H54 (cell line): ENCODE measurements at regions not wholly inside any gene's neighbourhood (a gene's known extent, or its start where the extent isn't known, plus 50 kb on each side); places are given as distances from the start of the nearest gene placed in this dataset.
A peak's percentile ranks its signal among the peaks of the same experiment; 100 is the strongest.

ENCODE experiments used
- DNase-seq: peaks from one replicate; pipeline ENCODE4 v3.0.0; 2011; ENCODE audit warnings: low spot score, mixed read lengths; ENCODE audit not compliant: insufficient read length
- FAIRE-seq: peaks from 3 replicates; lab custom pipeline; 2011; peaks lifted over from hg19 to GRCh38; lab: Jason Lieb, UNC
- POLR2A ChIP-seq: IDR thresholded peaks from 2 replicates; pipeline ENCODE4 v1.6.1; 2011; ENCODE audit warnings: low read depth, mild to moderate bottlenecking, low read length

- no peak for DNase-seq
- TF ChIP-seq POLR2A, result no peak
- FAIRE-seq, result no peak
Measured at GRCh38 chr9:86893811-86894490, 53.4 kb downstream of the GAS1 start.

DNA sequence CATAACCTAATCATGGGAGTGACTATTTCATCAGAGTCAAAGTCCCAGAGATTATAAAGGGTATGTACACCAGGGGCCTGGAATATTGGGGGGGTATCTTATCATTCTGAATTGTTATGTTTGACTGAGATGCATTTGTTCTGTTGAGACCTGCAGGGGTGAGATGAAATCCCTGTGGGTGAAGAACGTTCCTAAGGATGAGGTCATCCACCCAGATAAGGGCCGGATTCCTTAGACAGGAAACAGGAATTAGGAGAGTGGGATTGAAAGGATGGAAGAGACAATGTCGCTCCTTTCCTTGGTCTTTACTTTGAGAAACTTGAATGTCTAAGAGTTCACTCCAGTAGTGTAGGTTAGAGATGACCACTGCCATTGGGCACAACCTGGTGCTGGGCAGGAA, 54.7 kb downstream of the GAS1 start:
- TF ChIP-seq POLR2A, result no peak
- FAIRE-seq (no peak), DNase-seq (no peak)

GRCh38 chr9:86891886-86892437, 55.3 kb downstream of the GAS1 start:
- TF ChIP-seq POLR2A, result no peak
- peak; percentile 71 for FAIRE-seq
- DNase-seq, result no peak

- TF ChIP-seq POLR2A, result no peak
- DNase-seq, result no peak
- FAIRE-seq, result no peak
Measured at GRCh38 chr9:86891091-86891490, 56.2 kb downstream of the GAS1 start.

DNA sequence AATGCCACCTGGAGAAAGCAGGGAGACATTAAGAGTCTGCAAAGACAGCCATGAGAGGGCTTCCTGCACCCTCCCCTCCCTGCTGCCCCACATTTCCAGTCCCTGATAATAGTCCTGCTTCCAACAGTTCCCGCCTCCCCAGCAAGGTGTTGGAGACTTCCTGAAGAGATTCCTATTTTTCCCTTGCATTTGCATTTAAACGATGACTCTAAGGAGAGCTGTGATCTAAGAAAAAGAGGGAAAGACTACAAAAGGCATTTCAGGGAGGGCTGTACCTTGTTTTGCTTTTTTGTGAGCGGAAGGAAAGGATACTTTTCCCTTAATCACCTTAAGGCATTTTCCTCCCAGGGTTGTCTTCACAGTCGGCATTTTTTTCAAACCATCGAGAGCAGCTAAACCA, 62.1 kb downstream of the GAS1 start:
- FAIRE-seq (no peak), DNase-seq (no peak)
- no peak for TF ChIP-seq POLR2A

DNA sequence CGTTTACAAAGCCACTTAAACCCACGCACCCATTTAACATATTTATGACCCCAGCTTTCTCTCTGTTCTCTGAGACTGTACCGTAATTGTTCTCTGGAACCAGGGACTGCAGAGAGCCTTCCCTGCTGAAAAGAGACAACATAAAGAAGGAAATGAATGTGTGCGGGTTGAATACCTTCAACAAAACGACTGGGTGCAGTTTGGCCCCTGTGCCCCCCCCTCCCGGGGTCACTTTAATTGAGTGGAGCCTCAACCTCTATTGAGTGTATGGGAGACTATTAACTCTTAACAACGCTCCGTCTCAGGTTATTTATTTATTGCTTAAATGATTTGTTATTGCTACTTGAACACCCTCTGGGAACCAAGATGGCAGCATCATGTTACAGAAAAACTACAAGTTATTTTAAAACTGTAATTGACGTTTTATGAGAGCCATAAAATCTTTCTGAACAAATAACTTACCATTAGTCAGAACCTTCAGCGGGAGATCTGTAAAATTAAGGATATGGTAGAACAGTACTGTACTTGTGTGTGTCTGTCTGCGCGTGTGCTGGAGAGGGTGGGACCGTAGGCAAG, 70.6 kb downstream of the GAS1 start:
- DNase-seq (no peak), FAIRE-seq (peak; percentile 6)
- TF ChIP-seq POLR2A, result no peak

GRCh38 chr9:86868616-86869015, 78.7 kb downstream of the GAS1 start:
- no peak for TF ChIP-seq POLR2A
- DNase-seq (no peak), FAIRE-seq (no peak)

DNA sequence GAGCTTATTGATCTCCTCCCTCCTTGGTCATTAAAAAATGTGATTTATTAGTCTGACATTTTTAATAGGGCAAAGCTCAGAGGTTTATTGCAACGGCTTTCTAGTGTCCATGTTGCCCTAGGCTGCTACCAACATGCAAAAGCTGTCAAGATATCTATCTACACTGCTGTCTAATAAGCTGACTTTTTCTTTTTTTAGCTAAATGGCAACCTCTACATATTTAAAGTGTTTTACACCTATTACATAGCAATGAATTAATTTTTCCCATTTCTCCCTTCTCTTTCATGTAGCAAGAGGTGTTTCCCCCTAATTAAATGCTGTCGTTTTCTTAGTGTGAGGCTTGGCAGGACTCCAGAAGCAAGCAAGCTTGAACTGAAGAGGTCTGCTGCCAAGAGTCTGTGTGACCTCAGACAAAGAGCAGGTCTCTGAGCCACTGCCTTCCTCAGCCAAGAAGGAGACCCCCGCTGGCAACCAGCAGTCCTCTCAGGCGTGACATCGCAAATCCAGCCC, 79.4 kb downstream of the GAS1 start:
- no peak for TF ChIP-seq POLR2A
- DNase-seq (no peak), FAIRE-seq (no peak)

GRCh38 chr9:86865952-86866351, 81.4 kb downstream of the GAS1 start:
- FAIRE-seq (no peak), DNase-seq (no peak)
- no peak for TF ChIP-seq POLR2A

DNA sequence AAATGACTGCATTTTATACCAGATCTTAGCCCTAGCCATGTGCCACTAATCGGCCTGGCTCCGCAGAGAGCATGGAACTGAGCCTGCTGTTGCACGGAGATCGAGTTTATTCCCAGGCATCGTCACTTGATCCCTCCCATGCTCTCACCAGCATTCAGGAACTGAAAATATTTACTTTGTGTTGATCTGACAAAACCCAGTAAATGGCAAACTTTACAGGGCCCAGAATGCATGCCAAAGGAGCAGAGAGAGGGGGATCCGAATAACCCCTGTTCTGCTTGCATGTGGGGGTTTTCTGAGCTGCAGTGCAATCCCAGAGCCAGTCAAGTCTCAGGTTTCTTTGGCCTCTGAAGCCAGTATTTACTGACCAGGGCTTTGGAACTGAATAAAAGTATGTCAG, 87.3 kb downstream of the GAS1 start:
- no peak for FAIRE-seq
- TF ChIP-seq POLR2A, result no peak
- no peak for DNase-seq

- no peak for DNase-seq
- no peak for FAIRE-seq
Measured at GRCh38 chr9:86859056-86859455, 88.2 kb downstream of the GAS1 start.

GRCh38 chr9:86858009-86858408, 89.3 kb downstream of the GAS1 start:
- DNase-seq (no peak), FAIRE-seq (no peak)
- TF ChIP-seq POLR2A, result no peak

More at GRCh38 chr9:86859056-86859455, 88.2 kb downstream of the GAS1 start:
- no peak for TF ChIP-seq POLR2A

DNA sequence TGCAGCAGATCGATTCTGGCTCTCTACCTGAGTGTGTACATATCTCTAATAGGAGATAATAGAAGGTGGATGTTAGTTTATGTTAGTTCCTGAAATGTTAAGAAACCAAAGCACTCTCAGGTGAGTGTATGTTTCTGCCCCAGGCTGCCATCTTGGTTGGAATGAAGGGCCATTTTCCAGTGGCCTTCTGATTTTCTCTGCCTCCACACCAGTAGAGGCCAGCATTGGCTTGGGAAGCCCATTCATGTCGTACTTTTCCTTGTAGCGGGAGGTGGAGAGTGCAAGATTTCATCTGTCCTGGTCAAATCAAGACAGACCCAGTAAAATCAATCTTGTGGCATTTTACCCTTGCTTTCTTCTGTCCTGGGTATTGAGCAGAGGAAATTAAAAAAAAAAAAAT, 91.0 kb downstream of the GAS1 start:
- DNase-seq (no peak), FAIRE-seq (no peak)
- TF ChIP-seq POLR2A, result no peak

DNA sequence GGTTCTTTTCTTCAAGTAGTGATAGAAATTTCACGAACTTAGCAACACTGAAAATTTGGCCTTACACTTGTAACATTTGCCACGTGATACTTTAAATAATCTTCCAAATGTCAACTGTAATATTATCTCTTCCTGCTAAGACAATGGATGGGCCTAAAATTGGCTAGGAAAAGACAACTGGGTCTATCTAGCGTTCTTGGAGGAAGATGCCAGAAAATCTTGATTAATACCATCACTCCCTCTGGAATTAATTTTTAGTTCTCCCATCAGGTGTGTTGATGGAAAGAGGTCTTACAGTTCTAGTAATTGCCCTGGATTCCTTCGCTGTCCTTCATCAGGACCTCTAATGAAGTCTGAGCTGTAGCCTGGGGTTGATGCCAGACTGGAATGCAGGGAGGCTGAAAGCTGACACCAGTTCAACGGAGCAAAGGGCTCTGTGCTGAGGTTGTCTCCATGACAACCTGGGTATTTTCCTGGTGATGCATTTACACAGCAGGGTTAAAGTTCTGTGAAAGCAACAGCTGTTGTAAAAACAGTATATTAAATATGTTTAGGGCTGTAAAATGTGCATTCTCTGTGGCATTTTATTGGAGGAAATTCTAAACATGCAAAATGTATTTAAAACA, 92.3 kb downstream of the GAS1 start:
- TF ChIP-seq POLR2A, result no peak
- DNase-seq (peak; percentile 38), FAIRE-seq (peak; percentile 95)
